Lower lobe of right lung (tissue), 2 donors: ENCODE measurements at regions not wholly inside any gene's neighbourhood (a gene's known extent, or its start where the extent isn't known, plus 50 kb on each side); places are given as distances from the start of the nearest gene placed in this dataset.
"Not testable (repeated sequence)": the region's sequence is repeated elsewhere in the genome, so short reads cannot be mapped to it uniquely, and the experiment has no call there.

Source experiments
- ATAC-seq, 2 donors: fragments of 200-7000 bp; cut with Tn5 transposase; one replicate each; pipeline ENCODE4 v1.9.1; 2020 to 2022; ENCODE audit warnings: mild to moderate bottlenecking in 2 of 2, moderate library complexity in 2 of 2
- DNase-seq: peaks from one replicate; pipeline ENCODE4 v3.0.0-alpha.2; 2020
- H3K27ac ChIP-seq: fragments of 200-600 bp; one replicate; pipeline ENCODE4 v1.8.0; 2022
- H3K27me3 ChIP-seq: fragments of 200-600 bp; one replicate; pipeline ENCODE4 v1.8.0; 2022; ENCODE audit warnings: low read depth
- H3K36me3 ChIP-seq: fragments of 200-600 bp; one replicate; pipeline ENCODE4 v1.8.0; 2022; ENCODE audit warnings: mild to moderate bottlenecking
- H3K4me1 ChIP-seq: fragments of 200-600 bp; one replicate; pipeline ENCODE4 v1.8.0; 2022
- H3K4me3 ChIP-seq: fragments of 200-600 bp; one replicate; pipeline ENCODE4 v1.8.0; 2022; ENCODE audit warnings: mild to moderate bottlenecking
- H3K9me3 ChIP-seq: fragments of 200-600 bp; one replicate; pipeline ENCODE4 v1.8.0; 2022
- CTCF ChIP-seq: fragments of 200-600 bp; IDR thresholded peaks from one replicate; pipeline ENCODE4 v1.8.0; 2022; ENCODE audit warnings: antibody characterized with exemption, mild to moderate bottlenecking
- intact Hi-C: fragments of 100-400 bp; cut with DNase I; formaldehyde crosslinking; loops from one replicate; pipeline ENCODE4 v1.11.0; 2022
- donor health status: DM: no; HTN: yes; CAD: no; lungs with severe emphysema.

GRCh38 chr15:35186346-35186745, 101.3 kb upstream of the NANOGP8 start:
- intact Hi-C loops = no loop called here
- Histone ChIP-seq H3K4me3 (no peak overlapping the region), H3K9me3 (no peaks in the 10 kb centered on the region), H3K36me3 (no peaks in the 10 kb centered on the region), H3K4me1 (no peaks in the 10 kb centered on the region), H3K27ac (no peak overlapping the region), H3K27me3 (no peaks in the 10 kb centered on the region)
- DNase-seq (no peak), ATAC-seq (no peak)
- TF ChIP-seq CTCF = no peak

GRCh38 chr15:35184646-35185045, 99.6 kb upstream of the NANOGP8 start:
- Histone ChIP-seq H3K27me3 (no peaks in the 10 kb centered on the region), H3K27ac (no peak overlapping the region), H3K4me1 (no peaks in the 10 kb centered on the region), H3K9me3 (no peaks in the 10 kb centered on the region), H3K4me3 (no peak overlapping the region), H3K36me3 (no peaks in the 10 kb centered on the region)
- ATAC-seq = no peak
- intact Hi-C loops = no loop called here
- no peak for DNase-seq
- TF ChIP-seq CTCF = no peak

- Histone ChIP-seq H3K36me3 (no peaks in the 10 kb centered on the region), H3K9me3 (no peaks in the 10 kb centered on the region), H3K4me3 (no peak overlapping the region), H3K27me3 (no peaks in the 10 kb centered on the region), H3K27ac (no peak overlapping the region), H3K4me1 (no peaks in the 10 kb centered on the region)
- intact Hi-C loops = no loop called here
- ATAC-seq (no peak), DNase-seq (no peak)
- no peak for TF ChIP-seq CTCF
Observed at GRCh38 chr15:35182841-35183479, 97.9 kb upstream of the NANOGP8 start.

- Histone ChIP-seq H3K27ac (no peak overlapping the region), H3K4me3 (no peak overlapping the region), H3K9me3 (no peaks in the 10 kb centered on the region), H3K27me3 (no peaks in the 10 kb centered on the region), H3K36me3 (no peaks in the 10 kb centered on the region), H3K4me1 (no peaks in the 10 kb centered on the region)
- ATAC-seq = no peak
- TF ChIP-seq CTCF = no peak
- intact Hi-C loops = no loop called here
- no peak for DNase-seq
Observed at GRCh38 chr15:35181538-35181937, 96.4 kb upstream of the NANOGP8 start.

GRCh38 chr15:35179739-35180138, 94.6 kb upstream of the NANOGP8 start:
- H3K9me3 ChIP-seq = no peaks in the 10 kb centered on the region
- ATAC-seq (no peak), DNase-seq (no peak)
- no peaks in the 10 kb centered on the region for H3K27me3 ChIP-seq
- no peak overlapping the region for H3K27ac ChIP-seq
- intact Hi-C loops = no loop called here
- no peak overlapping the region for H3K4me3 ChIP-seq
- no peak for TF ChIP-seq CTCF
- no peaks in the 10 kb centered on the region for H3K4me1 ChIP-seq
- no peaks in the 10 kb centered on the region for H3K36me3 ChIP-seq

GRCh38 chr15:35178186-35178585, 93.1 kb upstream of the NANOGP8 start:
- ATAC-seq, H3K4me1 ChIP-seq, intact Hi-C loops, H3K4me3 ChIP-seq, DNase-seq, H3K36me3 ChIP-seq, H3K9me3 ChIP-seq, H3K27ac ChIP-seq, H3K27me3 ChIP-seq: not testable (repeated sequence)
